HUES6 (cell line): ENCODE measurements at regions not wholly inside any gene's neighbourhood (a gene's known extent, or its start where the extent isn't known, plus 50 kb on each side); places are given as distances from the start of the nearest gene placed in this dataset.
A peak's percentile ranks its signal among the peaks of the same experiment; 100 is the strongest.
"Not testable (repeated sequence)": the region's sequence is repeated elsewhere in the genome, so short reads cannot be mapped to it uniquely, and the experiment has no call there.

ENCODE experiments used
- H3K27ac ChIP-seq: 2 replicates; pipeline ENCODE4 v1.7.0; 2013; ENCODE audit warnings: low read depth, mild to moderate bottlenecking, low read length, inconsistent platforms
- H3K27me3 ChIP-seq: 2 replicates; pipeline ENCODE4 v1.6.1; 2013; ENCODE audit warnings: low read length; ENCODE audit not compliant: control insufficient read depth, insufficient read depth
- H3K36me3 ChIP-seq: 2 replicates; pipeline ENCODE4 v1.6.1; 2013; ENCODE audit warnings: low read length; ENCODE audit not compliant: control insufficient read depth, insufficient read depth
- H3K4me1 ChIP-seq: 2 replicates; pipeline ENCODE4 v1.6.1; 2013; ENCODE audit warnings: low read length; ENCODE audit not compliant: control insufficient read depth, insufficient read depth
- H3K4me3 ChIP-seq: 2 replicates; pipeline ENCODE4 v1.5.1; 2013; ENCODE audit warnings: low read depth, low read length
- H3K9ac ChIP-seq: one replicate; pipeline ENCODE4 v1.6.1; 2013; ENCODE audit warnings: mild to moderate bottlenecking, low read length
- H3K9me3 ChIP-seq: 2 replicates; pipeline ENCODE4 v1.6.1; 2013; ENCODE audit warnings: low read depth, low read length; ENCODE audit not compliant: control insufficient read depth, insufficient read depth

GRCh38 chr7:26081638-26082037 lies 70.4 kb upstream of the NFE2L3 start:
- Histone ChIP-seq H3K36me3 (no peaks in the 10 kb centered on the region), H3K27me3 (peaks cover 8% of the 10 kb centered on the region; the same call in 1 of the 2 replicates), H3K9me3 (no peaks in the 10 kb centered on the region), H3K4me1 (peaks cover 13% of the 10 kb centered on the region), H3K9ac (no peak overlapping the region), H3K4me3 (no peak overlapping the region), H3K27ac (no peak overlapping the region)

GRCh38 chr7:26083113-26083512 lies 68.9 kb upstream of the NFE2L3 start:
- no peaks in the 10 kb centered on the region for H3K36me3 ChIP-seq
- H3K27me3 ChIP-seq, result peaks cover 8% of the 10 kb centered on the region; the same call in 1 of the 2 replicates
- no peak overlapping the region for H3K27ac ChIP-seq
- no peak overlapping the region for H3K9ac ChIP-seq
- no peak overlapping the region for H3K4me3 ChIP-seq
- H3K9me3 ChIP-seq, result no peaks in the 10 kb centered on the region
- H3K4me1 ChIP-seq, result peaks cover 13% of the 10 kb centered on the region

GRCh38 chr7:26084418-26084817 lies 67.6 kb upstream of the NFE2L3 start:
- Histone ChIP-seq H3K27ac (no peak overlapping the region), H3K9me3 (no peaks in the 10 kb centered on the region), H3K36me3 (no peaks in the 10 kb centered on the region), H3K9ac (no peak overlapping the region), H3K4me1 (peaks cover 10% of the 10 kb centered on the region), H3K4me3 (no peak overlapping the region), H3K27me3 (peaks cover 4% of the 10 kb centered on the region; the same call in 1 of the 2 replicates)

GRCh38 chr7:26085771-26086170 lies 66.2 kb upstream of the NFE2L3 start:
- Histone ChIP-seq H3K4me3 (no peak overlapping the region), H3K27ac (no peak overlapping the region), H3K9ac (no peak overlapping the region), H3K4me1 (peaks cover 14% of the 10 kb centered on the region), H3K9me3 (no peaks in the 10 kb centered on the region), H3K36me3 (no peaks in the 10 kb centered on the region), H3K27me3 (no peaks in the 10 kb centered on the region)

GRCh38 chr7:26087321-26088091 lies 64.5 kb upstream of the NFE2L3 start:
- Histone ChIP-seq H3K4me3 (no peak overlapping the region), H3K9me3 (no peaks in the 10 kb centered on the region), H3K4me1 (peaks cover 15% of the 10 kb centered on the region), H3K9ac (no peak overlapping the region), H3K27me3 (no peaks in the 10 kb centered on the region), H3K36me3 (no peaks in the 10 kb centered on the region), H3K27ac (no peak overlapping the region)

GRCh38 chr7:26089469-26089868 lies 62.5 kb upstream of the NFE2L3 start:
- H3K36me3 ChIP-seq, H3K27ac ChIP-seq, H3K9me3 ChIP-seq, H3K27me3 ChIP-seq, H3K4me3 ChIP-seq, H3K9ac ChIP-seq: not testable (repeated sequence)
- peaks cover 11% of the 10 kb centered on the region for H3K4me1 ChIP-seq

- Histone ChIP-seq H3K4me1 (peaks cover 8% of the 10 kb centered on the region; the same call in 1 of the 2 replicates), H3K27ac (no peak overlapping the region), H3K9ac (no peak overlapping the region), H3K9me3 (no peaks in the 10 kb centered on the region), H3K4me3 (peak overlapping the region; percentile 19; the same call in 1 of the 2 replicates), H3K36me3 (no peaks in the 10 kb centered on the region), H3K27me3 (no peaks in the 10 kb centered on the region)
Measured at GRCh38 chr7:26090927-26091519, 61.0 kb upstream of the NFE2L3 start.

- Histone ChIP-seq H3K36me3 (no peaks in the 10 kb centered on the region), H3K27ac (no peak overlapping the region), H3K4me3 (no peak overlapping the region), H3K9ac (no peak overlapping the region), H3K4me1 (peaks cover 8% of the 10 kb centered on the region; the same call in 1 of the 2 replicates), H3K9me3 (no peaks in the 10 kb centered on the region), H3K27me3 (no peaks in the 10 kb centered on the region)
Measured at GRCh38 chr7:26091933-26092332, 60.1 kb upstream of the NFE2L3 start.

GRCh38 chr7:26093023-26093422 lies 59.0 kb upstream of the NFE2L3 start:
- Histone ChIP-seq H3K4me3 (no peak overlapping the region), H3K36me3 (no peaks in the 10 kb centered on the region), H3K9ac (no peak overlapping the region), H3K4me1 (peaks cover 8% of the 10 kb centered on the region; the same call in 1 of the 2 replicates), H3K27ac (no peak overlapping the region), H3K9me3 (no peaks in the 10 kb centered on the region), H3K27me3 (no peaks in the 10 kb centered on the region)

- no peak overlapping the region for H3K9ac ChIP-seq
- no peaks in the 10 kb centered on the region for H3K9me3 ChIP-seq
- H3K4me1 ChIP-seq, result peaks cover 7% of the 10 kb centered on the region
- H3K4me3 ChIP-seq, result no peak overlapping the region
- H3K27me3 ChIP-seq, result no peaks in the 10 kb centered on the region
- H3K36me3 ChIP-seq, result no peaks in the 10 kb centered on the region
- no peak overlapping the region for H3K27ac ChIP-seq
Measured at GRCh38 chr7:26096136-26096535, 55.9 kb upstream of the NFE2L3 start.

- Histone ChIP-seq H3K4me1 (peaks cover 16% of the 10 kb centered on the region), H3K9ac (no peak overlapping the region), H3K27ac (no peak overlapping the region)
Measured at GRCh38 chr7:26097837-26098668, 53.9 kb upstream of the NFE2L3 start.

More at GRCh38 chr7:26097837-26098668, 53.9 kb upstream of the NFE2L3 start:
- Histone ChIP-seq H3K4me3 (no peak overlapping the region), H3K36me3 (no peaks in the 10 kb centered on the region), H3K27me3 (no peaks in the 10 kb centered on the region), H3K9me3 (no peaks in the 10 kb centered on the region)
